ENCODE measurements at regions not wholly inside any gene's neighbourhood (a gene's known extent, or its start where the extent isn't known, plus 50 kb on each side); places are given as distances from the start of the nearest gene placed in this dataset.

GRCh38 chr12:45553204-45553603 lies 176.3 kb upstream of the ARID2 start:
- H3K9ac ChIP-seq (ENCODE audit: insufficient read depth, low read depth, low read length), result no peak overlapping the region
- DNase-seq (ENCODE audit: low spot score), result no peak
- ATAC-seq, result no peak
- no peak overlapping the region for H2AFZ ChIP-seq (ENCODE audit: low read length)
- no peak for TF ChIP-seq ZFY (CRISPR knock-in tag; IDR thresholded peaks at IDR 0.05)
- no peak for TF ChIP-seq ZBTB44 (CRISPR knock-in tag; IDR thresholded peaks at IDR 0.05)
- no peak for TF ChIP-seq TCF7L2 (IDR thresholded peaks at IDR 0.05; ENCODE audit: low read depth, low read length)
- TF ChIP-seq, protein P1, sequence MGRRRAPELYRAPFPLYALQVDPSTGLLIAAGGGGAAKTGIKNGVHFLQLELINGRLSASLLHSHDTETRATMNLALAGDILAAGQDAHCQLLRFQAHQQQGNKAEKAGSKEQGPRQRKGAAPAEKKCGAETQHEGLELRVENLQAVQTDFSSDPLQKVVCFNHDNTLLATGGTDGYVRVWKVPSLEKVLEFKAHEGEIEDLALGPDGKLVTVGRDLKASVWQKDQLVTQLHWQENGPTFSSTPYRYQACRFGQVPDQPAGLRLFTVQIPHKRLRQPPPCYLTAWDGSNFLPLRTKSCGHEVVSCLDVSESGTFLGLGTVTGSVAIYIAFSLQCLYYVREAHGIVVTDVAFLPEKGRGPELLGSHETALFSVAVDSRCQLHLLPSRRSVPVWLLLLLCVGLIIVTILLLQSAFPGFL (CRISPR knock-in tag; IDR thresholded peaks at IDR 0.05), result no peak
- TF ChIP-seq ZNF274 (CRISPR knock-in tag; IDR thresholded peaks at IDR 0.05), result no peak
- TF ChIP-seq ZFP36L2 (CRISPR knock-in tag; IDR thresholded peaks at IDR 0.05), result no peak
- no peak for TF ChIP-seq THAP7 (CRISPR knock-in tag; IDR thresholded peaks at IDR 0.05)
- no peak for TF ChIP-seq ZNF350 (CRISPR knock-in tag; IDR thresholded peaks at IDR 0.05; ENCODE audit: borderline replicate concordance, low read depth)
- no peak for TF ChIP-seq RERE (CRISPR knock-in tag; IDR thresholded peaks at IDR 0.05; ENCODE audit: low read depth)
- no peak overlapping the region for H3K27ac ChIP-seq (ENCODE audit: extremely low read length, insufficient read depth, low read length)
- 0% methylated on average over 3 of the region's 3 CpGs for WGBS (ENCODE audit: low lambda C conversion rate)
- peaks cover 0 to 19% of the 10 kb centered on the region in 2 experiments; a peak in 3 of 5 replicates for H3K27me3 ChIP-seq (ENCODE audit: control insufficient read depth in 1 of 2, insufficient read depth in 2 of 2, low read length in 2 of 2)
- CTCF ChIA-PET (ENCODE audit: low intra/inter-chr PET ratio, low total read pairs), result no interaction called here
- in situ Hi-C loops (cut with HindIII; ENCODE audit: extremely low pct_ligation_motif_present, low pct_unique_long_range_greater_than_20kb), result no loop called here
- no peak overlapping the region for H3K4me3 ChIP-seq (replicated peaks in 1 of 3; ENCODE audit: insufficient read depth in 1 of 3, low read depth in 2 of 3, low read length in 3 of 3)
- POLR2A ChIA-PET, result no interaction called here
- H3K9me3 ChIP-seq (ENCODE audit: low read length), result no peaks in the 10 kb centered on the region
- intact Hi-C loops (cut with micrococcal nuclease; ENCODE audit: unreplicated experiment), result no loop called here
- BruUV-seq (replicated peaks), result no TSS peak
- no peaks in the 10 kb centered on the region for H3K4me1 ChIP-seq (ENCODE audit: insufficient read depth, low read length)
- no peaks in the 10 kb centered on the region for H4K20me1 ChIP-seq (ENCODE audit: insufficient read depth, low read length)
- no peak overlapping the region for H3K4me2 ChIP-seq (ENCODE audit: low read depth, low read length)
- FAIRE-seq, result no peak
- H3K79me2 ChIP-seq (ENCODE audit: insufficient read depth, low read length), result no peaks in the 10 kb centered on the region
- no peaks in the 10 kb centered on the region for H3K36me3 ChIP-seq (replicated peaks in 1 of 2; ENCODE audit: control insufficient read depth in 1 of 2, insufficient read depth in 2 of 2, low read length in 2 of 2)
